ENCODE measurements at regions not wholly inside any gene's neighbourhood (a gene's known extent, or its start where the extent isn't known, plus 50 kb on each side); places are given as distances from the start of the nearest gene placed in this dataset.

DNA sequence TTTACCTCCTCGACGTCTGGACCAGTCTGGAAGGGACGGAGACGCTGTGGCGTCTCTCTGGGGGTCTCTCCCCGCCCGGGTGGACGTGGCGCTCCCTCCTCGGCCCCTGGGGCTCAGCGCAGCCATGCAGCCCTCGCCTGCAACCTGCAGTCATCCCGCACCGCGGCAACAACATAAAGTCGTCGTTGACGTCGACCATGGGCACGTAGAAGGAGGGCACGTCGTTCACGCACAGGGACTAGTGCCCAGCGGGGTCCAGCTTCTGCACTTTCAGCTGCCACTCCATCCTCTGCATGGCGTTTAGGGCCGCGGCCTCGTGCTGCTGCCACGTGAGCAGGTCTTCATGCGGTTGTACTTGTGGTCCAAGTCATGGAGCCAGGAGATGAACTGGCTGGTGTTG, 889.6 kb upstream of the LRRTM1 start:
- TF ChIP-seq EZH2phosphoT487 (IDR thresholded peaks at IDR 0.05; ENCODE audit: borderline replicate concordance, low read length): no peak
- TF ChIP-seq, protein P1, sequence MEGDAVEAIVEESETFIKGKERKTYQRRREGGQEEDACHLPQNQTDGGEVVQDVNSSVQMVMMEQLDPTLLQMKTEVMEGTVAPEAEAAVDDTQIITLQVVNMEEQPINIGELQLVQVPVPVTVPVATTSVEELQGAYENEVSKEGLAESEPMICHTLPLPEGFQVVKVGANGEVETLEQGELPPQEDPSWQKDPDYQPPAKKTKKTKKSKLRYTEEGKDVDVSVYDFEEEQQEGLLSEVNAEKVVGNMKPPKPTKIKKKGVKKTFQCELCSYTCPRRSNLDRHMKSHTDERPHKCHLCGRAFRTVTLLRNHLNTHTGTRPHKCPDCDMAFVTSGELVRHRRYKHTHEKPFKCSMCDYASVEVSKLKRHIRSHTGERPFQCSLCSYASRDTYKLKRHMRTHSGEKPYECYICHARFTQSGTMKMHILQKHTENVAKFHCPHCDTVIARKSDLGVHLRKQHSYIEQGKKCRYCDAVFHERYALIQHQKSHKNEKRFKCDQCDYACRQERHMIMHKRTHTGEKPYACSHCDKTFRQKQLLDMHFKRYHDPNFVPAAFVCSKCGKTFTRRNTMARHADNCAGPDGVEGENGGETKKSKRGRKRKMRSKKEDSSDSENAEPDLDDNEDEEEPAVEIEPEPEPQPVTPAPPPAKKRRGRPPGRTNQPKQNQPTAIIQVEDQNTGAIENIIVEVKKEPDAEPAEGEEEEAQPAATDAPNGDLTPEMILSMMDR (conservative IDR thresholded peaks at IDR 0.05; ENCODE audit: low read depth, low read length): no peak
